ENCODE measurements at regions not wholly inside any gene's neighbourhood (a gene's known extent, or its start where the extent isn't known, plus 50 kb on each side); places are given as distances from the start of the nearest gene placed in this dataset.

- no peak overlapping the region for H3K4me3 ChIP-seq (ENCODE audit: low read length in 2 of 2)
- H3K9ac ChIP-seq (ENCODE audit: low read depth, low read length, poor library complexity): no peak overlapping the region
- no peak overlapping the region for H2BK15ac ChIP-seq (ENCODE audit: low read length)
- H3K14ac ChIP-seq (ENCODE audit: low read length): no peak overlapping the region
- no peaks in the 10 kb centered on the region for H3K4me1 ChIP-seq (ENCODE audit: control insufficient read depth in 2 of 2, insufficient read depth in 1 of 2, low read depth in 1 of 2, low read length in 2 of 2)
- no peak overlapping the region for H3K23ac ChIP-seq (ENCODE audit: low read depth, low read length, poor library complexity)
- H3K27me3 ChIP-seq (ENCODE audit: control insufficient read depth in 3 of 3, insufficient read depth in 3 of 3, low read depth in 1 of 3, low read length in 3 of 3): no peaks in the 10 kb centered on the region
- H2BK5ac ChIP-seq (ENCODE audit: low read length): no peak overlapping the region
- H2BK120ac ChIP-seq (ENCODE audit: low read depth, low read length): no peak overlapping the region
- no peak overlapping the region for H3K18ac ChIP-seq (ENCODE audit: low read length)
- no peak overlapping the region for H4K8ac ChIP-seq (ENCODE audit: low read depth, low read length)
- H3K79me1 ChIP-seq (ENCODE audit: low read depth, low read length): no peaks in the 10 kb centered on the region
- no peak overlapping the region for H2AK5ac ChIP-seq (ENCODE audit: low read depth, low read length)
- no peaks in the 10 kb centered on the region for H3K36me3 ChIP-seq (replicated peaks in 1 of 2; ENCODE audit: control insufficient read depth in 2 of 2, insufficient read depth in 2 of 2, low read length in 2 of 2)
- no peak overlapping the region for H3K4me2 ChIP-seq (ENCODE audit: insufficient read depth, low read length, poor library complexity, severe bottlenecking)
- no peak overlapping the region for H3K27ac ChIP-seq (replicated peaks; ENCODE audit: low read length)
- DNase-seq (ENCODE audit: low spot score): no peak
- WGBS, 2 donors (ENCODE audit: extremely low coverage in 2 of 2, insufficient read length in 2 of 2, insufficient replicate concordance in 1 of 2): no CpG with 5 or more reads among the region's 6 CpGs
- H2AFZ ChIP-seq (ENCODE audit: low read length): no peak overlapping the region
- H3K9me3 ChIP-seq (replicated peaks in 1 of 2; ENCODE audit: control insufficient read depth in 2 of 2, insufficient read depth in 1 of 2, low read depth in 1 of 2, low read length in 2 of 2): no peaks in the 10 kb centered on the region
- H2BK12ac ChIP-seq (ENCODE audit: low read length): no peak overlapping the region
- no peak overlapping the region for H4K91ac ChIP-seq (ENCODE audit: low read depth, low read length, poor library complexity)
- H3K4ac ChIP-seq (ENCODE audit: low read length): no peak overlapping the region
Observed at GRCh38 chr13:83780227-83780626, 102.0 kb downstream of the SLITRK1 start.

GRCh38 chr13:83773961-83774360 is 108.3 kb downstream of the SLITRK1 start:
- Histone ChIP-seq H2BK120ac (ENCODE audit: low read depth, low read length) (no peak overlapping the region), H3K9me3 (replicated peaks in 1 of 2; ENCODE audit: control insufficient read depth in 2 of 2, insufficient read depth in 1 of 2, low read depth in 1 of 2, low read length in 2 of 2) (no peaks in the 10 kb centered on the region), H3K4ac (ENCODE audit: low read length) (no peak overlapping the region), H2BK12ac (ENCODE audit: low read length) (no peak overlapping the region), H4K91ac (ENCODE audit: low read depth, low read length, poor library complexity) (no peak overlapping the region), H3K27ac (replicated peaks; ENCODE audit: low read length) (no peak overlapping the region), H3K18ac (ENCODE audit: low read length) (no peak overlapping the region), H4K8ac (ENCODE audit: low read depth, low read length) (no peak overlapping the region), H3K9ac (ENCODE audit: low read depth, low read length, poor library complexity) (no peak overlapping the region), H3K27me3 (ENCODE audit: control insufficient read depth in 3 of 3, insufficient read depth in 3 of 3, low read depth in 1 of 3, low read length in 3 of 3) (no peaks in the 10 kb centered on the region), H2AK5ac (ENCODE audit: low read depth, low read length) (no peak overlapping the region), H2AFZ (ENCODE audit: low read length) (peak overlapping the region; percentile 7), H3K4me3 (ENCODE audit: low read length in 2 of 2) (no peak overlapping the region), H3K23ac (ENCODE audit: low read depth, low read length, poor library complexity) (no peak overlapping the region), H3K14ac (ENCODE audit: low read length) (no peak overlapping the region), H3K36me3 (replicated peaks in 1 of 2; ENCODE audit: control insufficient read depth in 2 of 2, insufficient read depth in 2 of 2, low read length in 2 of 2) (no peaks in the 10 kb centered on the region), H3K79me1 (ENCODE audit: low read depth, low read length) (no peaks in the 10 kb centered on the region), H3K4me2 (ENCODE audit: insufficient read depth, low read length, poor library complexity, severe bottlenecking) (no peak overlapping the region), H2BK5ac (ENCODE audit: low read length) (no peak overlapping the region), H3K4me1 (ENCODE audit: control insufficient read depth in 2 of 2, insufficient read depth in 1 of 2, low read depth in 1 of 2, low read length in 2 of 2) (no peaks in the 10 kb centered on the region), H2BK15ac (ENCODE audit: low read length) (no peak overlapping the region)
- WGBS, 2 donors (ENCODE audit: extremely low coverage in 2 of 2, insufficient read length in 2 of 2, insufficient replicate concordance in 1 of 2): no CpG with 5 or more reads among the region's 2 CpGs
- no peak for DNase-seq (ENCODE audit: low spot score)

GRCh38 chr13:83765796-83766195 is 116.5 kb downstream of the SLITRK1 start:
- Histone ChIP-seq H3K4me3 (ENCODE audit: low read length in 2 of 2) (no peak overlapping the region), H2BK12ac (ENCODE audit: low read length) (no peak overlapping the region), H3K27me3 (ENCODE audit: control insufficient read depth in 3 of 3, insufficient read depth in 3 of 3, low read depth in 1 of 3, low read length in 3 of 3) (no peaks in the 10 kb centered on the region), H3K27ac (replicated peaks; ENCODE audit: low read length) (no peak overlapping the region), H3K79me1 (ENCODE audit: low read depth, low read length) (no peaks in the 10 kb centered on the region), H2AK5ac (ENCODE audit: low read depth, low read length) (no peak overlapping the region), H3K4me2 (ENCODE audit: insufficient read depth, low read length, poor library complexity, severe bottlenecking) (no peak overlapping the region), H3K9me3 (replicated peaks in 1 of 2; ENCODE audit: control insufficient read depth in 2 of 2, insufficient read depth in 1 of 2, low read depth in 1 of 2, low read length in 2 of 2) (no peaks in the 10 kb centered on the region), H3K14ac (ENCODE audit: low read length) (no peak overlapping the region), H3K18ac (ENCODE audit: low read length) (no peak overlapping the region), H2AFZ (ENCODE audit: low read length) (no peak overlapping the region), H3K23ac (ENCODE audit: low read depth, low read length, poor library complexity) (no peak overlapping the region), H2BK5ac (ENCODE audit: low read length) (no peak overlapping the region), H3K9ac (ENCODE audit: low read depth, low read length, poor library complexity) (no peak overlapping the region), H3K4me1 (ENCODE audit: control insufficient read depth in 2 of 2, insufficient read depth in 1 of 2, low read depth in 1 of 2, low read length in 2 of 2) (no peaks in the 10 kb centered on the region), H3K4ac (ENCODE audit: low read length) (no peak overlapping the region), H2BK15ac (ENCODE audit: low read length) (no peak overlapping the region), H4K8ac (ENCODE audit: low read depth, low read length) (no peak overlapping the region), H2BK120ac (ENCODE audit: low read depth, low read length) (no peak overlapping the region), H4K91ac (ENCODE audit: low read depth, low read length, poor library complexity) (no peak overlapping the region), H3K36me3 (replicated peaks in 1 of 2; ENCODE audit: control insufficient read depth in 2 of 2, insufficient read depth in 2 of 2, low read length in 2 of 2) (no peaks in the 10 kb centered on the region)
- no CpG with 5 or more reads among the region's 1 CpG for WGBS, 2 donors (ENCODE audit: extremely low coverage in 2 of 2, insufficient read length in 2 of 2, insufficient replicate concordance in 1 of 2)
- DNase-seq (ENCODE audit: low spot score): no peak

DNA sequence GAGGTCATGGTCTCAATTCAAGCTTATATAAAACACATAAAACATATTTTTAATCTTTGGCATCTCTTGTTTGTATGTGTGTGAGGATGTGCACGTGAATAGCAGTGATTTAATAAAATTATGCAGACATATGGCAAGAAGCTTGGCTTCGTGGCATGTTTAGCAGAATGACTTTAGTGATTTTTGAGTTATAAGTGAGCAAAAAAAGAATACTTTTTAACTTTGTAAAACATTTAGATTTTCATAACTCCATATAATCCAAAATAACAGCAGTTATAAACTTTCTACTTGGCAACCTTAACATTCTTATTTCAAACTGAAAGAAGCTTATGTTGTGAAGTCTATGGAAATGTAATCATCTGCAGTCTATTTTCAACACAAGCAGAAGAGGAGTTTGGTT is 120.6 kb downstream of the SLITRK1 start:
- Histone ChIP-seq H3K27ac (replicated peaks; ENCODE audit: low read length) (no peak overlapping the region), H4K8ac (ENCODE audit: low read depth, low read length) (no peak overlapping the region), H2BK12ac (ENCODE audit: low read length) (no peak overlapping the region), H4K91ac (ENCODE audit: low read depth, low read length, poor library complexity) (no peak overlapping the region), H3K4me3 (ENCODE audit: low read length in 2 of 2) (no peak overlapping the region), H2BK15ac (ENCODE audit: low read length) (no peak overlapping the region), H3K4me2 (ENCODE audit: insufficient read depth, low read length, poor library complexity, severe bottlenecking) (no peak overlapping the region), H3K36me3 (replicated peaks in 1 of 2; ENCODE audit: control insufficient read depth in 2 of 2, insufficient read depth in 2 of 2, low read length in 2 of 2) (no peaks in the 10 kb centered on the region), H2AK5ac (ENCODE audit: low read depth, low read length) (no peak overlapping the region), H3K18ac (ENCODE audit: low read length) (no peak overlapping the region), H2AFZ (ENCODE audit: low read length) (no peak overlapping the region), H3K4me1 (ENCODE audit: control insufficient read depth in 2 of 2, insufficient read depth in 1 of 2, low read depth in 1 of 2, low read length in 2 of 2) (no peaks in the 10 kb centered on the region), H3K79me1 (ENCODE audit: low read depth, low read length) (no peaks in the 10 kb centered on the region), H3K4ac (ENCODE audit: low read length) (no peak overlapping the region), H3K14ac (ENCODE audit: low read length) (no peak overlapping the region), H2BK120ac (ENCODE audit: low read depth, low read length) (no peak overlapping the region), H3K27me3 (ENCODE audit: control insufficient read depth in 3 of 3, insufficient read depth in 3 of 3, low read depth in 1 of 3, low read length in 3 of 3) (no peaks in the 10 kb centered on the region), H3K9me3 (replicated peaks in 1 of 2; ENCODE audit: control insufficient read depth in 2 of 2, insufficient read depth in 1 of 2, low read depth in 1 of 2, low read length in 2 of 2) (no peaks in the 10 kb centered on the region), H3K9ac (ENCODE audit: low read depth, low read length, poor library complexity) (no peak overlapping the region), H2BK5ac (ENCODE audit: low read length) (no peak overlapping the region), H3K23ac (ENCODE audit: low read depth, low read length, poor library complexity) (no peak overlapping the region)
- DNase-seq (ENCODE audit: low spot score): no peak
- no CpG with 5 or more reads among the region's 2 CpGs for whole genome bisulfite sequencing, 2 donors (ENCODE audit: extremely low coverage in 2 of 2, insufficient read length in 2 of 2, insufficient replicate concordance in 1 of 2)

All from neuronal stem cell (in vitro differentiated cells).